ENCODE measurements at regions not wholly inside any gene's neighbourhood (a gene's known extent, or its start where the extent isn't known, plus 50 kb on each side); places are given as distances from the start of the nearest gene placed in this dataset.

DNA sequence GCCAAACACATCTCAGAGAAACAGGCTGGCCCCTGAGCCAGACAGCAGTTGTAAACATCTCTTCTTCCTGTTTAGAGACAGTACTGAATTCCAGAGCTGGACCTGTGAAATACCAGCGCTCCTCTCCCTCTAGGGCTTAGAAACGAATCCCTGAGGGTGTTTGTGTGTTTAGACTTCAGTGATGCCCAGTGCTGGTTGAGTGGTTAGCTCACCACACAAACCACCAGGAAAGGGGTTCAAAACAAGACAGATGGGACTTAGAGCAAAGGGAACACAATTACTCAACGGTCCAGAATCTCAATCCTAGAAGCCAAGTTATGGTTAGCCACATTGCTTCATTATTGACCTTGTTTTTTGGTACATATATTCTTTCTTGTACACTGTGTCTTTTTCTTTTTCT lies 108.7 kb upstream of the TMEM170B start (continued):
- TF ChIP-seq RFX5 (IDR thresholded peaks at IDR 0.05; ENCODE audit: low read depth, low read length): no peak
- no peak for TF ChIP-seq ZSCAN25 (CRISPR knock-in tag; IDR thresholded peaks at IDR 0.05)
- TF ChIP-seq BCL6 (CRISPR knock-in tag; IDR thresholded peaks at IDR 0.05): peak; percentile 38
- TF ChIP-seq, protein P1, sequence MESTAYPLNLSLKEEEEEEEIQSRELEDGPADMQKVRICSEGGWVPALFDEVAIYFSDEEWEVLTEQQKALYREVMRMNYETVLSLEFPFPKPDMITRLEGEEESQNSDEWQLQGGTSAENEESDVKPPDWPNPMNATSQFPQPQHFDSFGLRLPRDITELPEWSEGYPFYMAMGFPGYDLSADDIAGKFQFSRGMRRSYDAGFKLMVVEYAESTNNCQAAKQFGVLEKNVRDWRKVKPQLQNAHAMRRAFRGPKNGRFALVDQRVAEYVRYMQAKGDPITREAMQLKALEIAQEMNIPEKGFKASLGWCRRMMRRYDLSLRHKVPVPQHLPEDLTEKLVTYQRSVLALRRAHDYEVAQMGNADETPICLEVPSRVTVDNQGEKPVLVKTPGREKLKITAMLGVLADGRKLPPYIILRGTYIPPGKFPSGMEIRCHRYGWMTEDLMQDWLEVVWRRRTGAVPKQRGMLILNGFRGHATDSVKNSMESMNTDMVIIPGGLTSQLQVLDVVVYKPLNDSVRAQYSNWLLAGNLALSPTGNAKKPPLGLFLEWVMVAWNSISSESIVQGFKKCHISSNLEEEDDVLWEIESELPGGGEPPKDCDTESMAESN (CRISPR knock-in tag; conservative IDR thresholded peaks at IDR 0.05): 0 out of 2 replicates have a peak, but pooled peaks have one; percentile 5
- TF ChIP-seq ZNF383 (CRISPR knock-in tag; IDR thresholded peaks at IDR 0.05; ENCODE audit: borderline replicate concordance): no peak
- no peak for TF ChIP-seq ZNF883 (CRISPR knock-in tag; IDR thresholded peaks at IDR 0.05; ENCODE audit: not compliant biosample characterization)
- TF ChIP-seq, protein P2, sequence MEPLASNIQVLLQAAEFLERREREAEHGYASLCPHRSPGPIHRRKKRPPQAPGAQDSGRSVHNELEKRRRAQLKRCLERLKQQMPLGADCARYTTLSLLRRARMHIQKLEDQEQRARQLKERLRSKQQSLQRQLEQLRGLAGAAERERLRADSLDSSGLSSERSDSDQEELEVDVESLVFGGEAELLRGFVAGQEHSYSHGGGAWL (CRISPR knock-in tag; IDR thresholded peaks at IDR 0.05): no peak
- no peak for TF ChIP-seq MTF1 (CRISPR knock-in tag; IDR thresholded peaks at IDR 0.05)
- TF ChIP-seq, protein P3, sequence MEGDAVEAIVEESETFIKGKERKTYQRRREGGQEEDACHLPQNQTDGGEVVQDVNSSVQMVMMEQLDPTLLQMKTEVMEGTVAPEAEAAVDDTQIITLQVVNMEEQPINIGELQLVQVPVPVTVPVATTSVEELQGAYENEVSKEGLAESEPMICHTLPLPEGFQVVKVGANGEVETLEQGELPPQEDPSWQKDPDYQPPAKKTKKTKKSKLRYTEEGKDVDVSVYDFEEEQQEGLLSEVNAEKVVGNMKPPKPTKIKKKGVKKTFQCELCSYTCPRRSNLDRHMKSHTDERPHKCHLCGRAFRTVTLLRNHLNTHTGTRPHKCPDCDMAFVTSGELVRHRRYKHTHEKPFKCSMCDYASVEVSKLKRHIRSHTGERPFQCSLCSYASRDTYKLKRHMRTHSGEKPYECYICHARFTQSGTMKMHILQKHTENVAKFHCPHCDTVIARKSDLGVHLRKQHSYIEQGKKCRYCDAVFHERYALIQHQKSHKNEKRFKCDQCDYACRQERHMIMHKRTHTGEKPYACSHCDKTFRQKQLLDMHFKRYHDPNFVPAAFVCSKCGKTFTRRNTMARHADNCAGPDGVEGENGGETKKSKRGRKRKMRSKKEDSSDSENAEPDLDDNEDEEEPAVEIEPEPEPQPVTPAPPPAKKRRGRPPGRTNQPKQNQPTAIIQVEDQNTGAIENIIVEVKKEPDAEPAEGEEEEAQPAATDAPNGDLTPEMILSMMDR (CRISPR knock-in tag; IDR thresholded peaks at IDR 0.05): no peak
- TF ChIP-seq, protein P4, sequence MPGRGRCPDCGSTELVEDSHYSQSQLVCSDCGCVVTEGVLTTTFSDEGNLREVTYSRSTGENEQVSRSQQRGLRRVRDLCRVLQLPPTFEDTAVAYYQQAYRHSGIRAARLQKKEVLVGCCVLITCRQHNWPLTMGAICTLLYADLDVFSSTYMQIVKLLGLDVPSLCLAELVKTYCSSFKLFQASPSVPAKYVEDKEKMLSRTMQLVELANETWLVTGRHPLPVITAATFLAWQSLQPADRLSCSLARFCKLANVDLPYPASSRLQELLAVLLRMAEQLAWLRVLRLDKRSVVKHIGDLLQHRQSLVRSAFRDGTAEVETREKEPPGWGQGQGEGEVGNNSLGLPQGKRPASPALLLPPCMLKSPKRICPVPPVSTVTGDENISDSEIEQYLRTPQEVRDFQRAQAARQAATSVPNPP (CRISPR knock-in tag; IDR thresholded peaks at IDR 0.05): no peak
- TF ChIP-seq JDP2 (CRISPR knock-in tag; IDR thresholded peaks at IDR 0.05; ENCODE audit: borderline replicate concordance): no peak
- TF ChIP-seq ZNF879 (CRISPR knock-in tag; IDR thresholded peaks at IDR 0.05): no peak
- TF ChIP-seq, protein P5, sequence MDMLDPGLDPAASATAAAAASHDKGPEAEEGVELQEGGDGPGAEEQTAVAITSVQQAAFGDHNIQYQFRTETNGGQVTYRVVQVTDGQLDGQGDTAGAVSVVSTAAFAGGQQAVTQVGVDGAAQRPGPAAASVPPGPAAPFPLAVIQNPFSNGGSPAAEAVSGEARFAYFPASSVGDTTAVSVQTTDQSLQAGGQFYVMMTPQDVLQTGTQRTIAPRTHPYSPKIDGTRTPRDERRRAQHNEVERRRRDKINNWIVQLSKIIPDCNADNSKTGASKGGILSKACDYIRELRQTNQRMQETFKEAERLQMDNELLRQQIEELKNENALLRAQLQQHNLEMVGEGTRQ (IDR thresholded peaks at IDR 0.05; ENCODE audit: low read depth, low read length): no peak
- TF ChIP-seq, protein P5 (CRISPR knock-in tag; IDR thresholded peaks at IDR 0.05; ENCODE audit: borderline replicate concordance): no peak
- no peak for TF ChIP-seq POLR2AphosphoS2 (IDR thresholded peaks at IDR 0.05; ENCODE audit: low read depth, low read length)
- TF ChIP-seq FOXK1 (CRISPR knock-in tag; IDR thresholded peaks at IDR 0.05; ENCODE audit: borderline replicate concordance, low read depth): peak; percentile 77; the same call in 1 of the 2 replicates
- TF ChIP-seq MED1 (CRISPR knock-in tag; IDR thresholded peaks at IDR 0.05): peak; percentile 95
- TF ChIP-seq TARDBP (CRISPR knock-in tag; IDR thresholded peaks at IDR 0.05): peak; percentile 68; the same call in 1 of the 2 replicates
- peak; percentile 64; the same call in 1 of the 2 replicates for TF ChIP-seq RXRB (CRISPR knock-in tag; IDR thresholded peaks at IDR 0.05; ENCODE audit: borderline replicate concordance)
- no peak for TF ChIP-seq SMAD1 (CRISPR knock-in tag; IDR thresholded peaks at IDR 0.05; ENCODE audit: borderline replicate concordance, low read depth)
- no peak for TF ChIP-seq ZNF543 (CRISPR knock-in tag; IDR thresholded peaks at IDR 0.05)
- no peak for TF ChIP-seq ZNF33B (CRISPR knock-in tag; IDR thresholded peaks at IDR 0.05)
- TF ChIP-seq, protein P6, sequence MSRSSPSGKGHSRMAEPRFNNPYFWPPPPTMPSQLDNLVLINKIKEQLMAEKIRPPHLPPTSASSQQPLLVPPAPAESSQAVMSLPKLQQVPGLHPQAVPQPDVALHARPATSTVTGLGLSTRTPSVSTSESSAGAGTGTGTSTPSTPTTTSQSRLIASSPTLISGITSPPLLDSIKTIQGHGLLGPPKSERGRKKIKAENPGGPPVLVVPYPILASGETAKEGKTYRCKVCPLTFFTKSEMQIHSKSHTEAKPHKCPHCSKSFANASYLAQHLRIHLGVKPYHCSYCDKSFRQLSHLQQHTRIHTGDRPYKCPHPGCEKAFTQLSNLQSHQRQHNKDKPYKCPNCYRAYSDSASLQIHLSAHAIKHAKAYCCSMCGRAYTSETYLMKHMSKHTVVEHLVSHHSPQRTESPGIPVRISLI (CRISPR knock-in tag; IDR thresholded peaks at IDR 0.05; ENCODE audit: borderline replicate concordance): no peak
- TF ChIP-seq MATR3 (CRISPR knock-in tag; IDR thresholded peaks at IDR 0.05): no peak

All from HepG2 (cell line).